ENCODE measurements at regions not wholly inside any gene's neighbourhood (a gene's known extent, or its start where the extent isn't known, plus 50 kb on each side); places are given as distances from the start of the nearest gene placed in this dataset.

GRCh38 chr11:70501051-70501901 lies 102.9 kb downstream of the CTTN start:
- Mint-ChIP-seq H3K27ac (peak overlapping the region in 2 of 3 experiments; percentile 68 to 79; a peak in 1 of 7 replicates), H3K4me1 (peaks cover 15 to 35% of the 10 kb centered on the region in 2 experiments), H3K4me3 (no peak overlapping the region; a peak in 1 of 5 replicates), H3K27me3 (ENCODE audit: low read depth) (no peaks in the 10 kb centered on the region), H3K36me3 (ENCODE audit: insufficient read depth in 1 of 3, low read depth in 3 of 3) (peaks cover 0 to 5% (median 0%) of the 10 kb centered on the region in 3 experiments; a peak in 3 of 7 replicates), H3K9me3 (no peaks in the 10 kb centered on the region)
- H3K4me1 ChIP-seq (ENCODE audit: insufficient read depth, low read length) = no peaks in the 10 kb centered on the region
- H4K91ac ChIP-seq (ENCODE audit: insufficient read length, low read depth, low read length) = no peak overlapping the region
- H3K4ac ChIP-seq (ENCODE audit: low read depth, low read length) = no peak overlapping the region
- no peak overlapping the region for H3K56ac ChIP-seq (ENCODE audit: insufficient read length, low read depth, low read length)
- TF ChIP-seq CTCF (conservative IDR thresholded peaks at IDR 0.05) = no peak
- H2BK15ac ChIP-seq (ENCODE audit: low read depth, low read length) = no peak overlapping the region
- H3K79me2 ChIP-seq (ENCODE audit: insufficient read depth, low read length) = no peaks in the 10 kb centered on the region
- H4K5ac ChIP-seq (ENCODE audit: insufficient read length, low read depth, low read length) = no peak overlapping the region
- H2BK120ac ChIP-seq (ENCODE audit: low read depth, low read length, poor library complexity, severe bottlenecking) = no peak overlapping the region
- no peaks in the 10 kb centered on the region for H3K9me3 ChIP-seq (ENCODE audit: control insufficient read depth, low read depth, low read length)
- WGBS (ENCODE audit: extremely low coverage, insufficient read length, low lambda C conversion rate) = no CpG with 5 or more reads among the region's 26 CpGs
- no peak overlapping the region for H2BK12ac ChIP-seq (ENCODE audit: insufficient read length, low read depth, low read length)
- H3K79me1 ChIP-seq (ENCODE audit: insufficient read depth, low read depth, low read length, poor library complexity, severe bottlenecking) = no peaks in the 10 kb centered on the region
- no peak overlapping the region for H3K9ac ChIP-seq (ENCODE audit: extremely low read depth, insufficient read length, low read length)
- H4K20me1 ChIP-seq (ENCODE audit: control insufficient read depth, insufficient read depth, insufficient read length) = no peaks in the 10 kb centered on the region
- no peak overlapping the region for H2AK5ac ChIP-seq (ENCODE audit: insufficient read length, low read length)
- no peak overlapping the region for H3K18ac ChIP-seq (ENCODE audit: insufficient read length, low read depth, low read length)
- no peaks in the 10 kb centered on the region for H3K23me2 ChIP-seq (ENCODE audit: insufficient read length, low read depth, low read length, poor library complexity, severe bottlenecking)
- no peak overlapping the region for H3K4me2 ChIP-seq (ENCODE audit: insufficient read depth, insufficient read length, low read length)
- H2AFZ ChIP-seq (ENCODE audit: low read length) = no peak overlapping the region
- H3K27ac ChIP-seq (ENCODE audit: insufficient read length, low read depth, low read length) = no peak overlapping the region
- no peak overlapping the region for H3T11ph ChIP-seq (ENCODE audit: low read length)
- no peaks in the 10 kb centered on the region for H3K27me3 ChIP-seq (ENCODE audit: insufficient read depth, low read length)
- no peak overlapping the region for H2BK20ac ChIP-seq (ENCODE audit: low read depth, low read length, poor library complexity, severe bottlenecking)
- H2BK5ac ChIP-seq (ENCODE audit: insufficient read length, low read length) = no peak overlapping the region
- H3K14ac ChIP-seq (ENCODE audit: insufficient read depth, low read length) = no peak overlapping the region; the same call in 1 of the 2 replicates
- no peak overlapping the region for H4K8ac ChIP-seq (replicated peaks; ENCODE audit: insufficient read length, low read depth, low read length)
- no peak for DNase-seq
- H3K23ac ChIP-seq (ENCODE audit: insufficient read length, low read depth, low read length) = no peak overlapping the region
